Kidney epithelial cell (primary cell): ENCODE measurements at regions not wholly inside any gene's neighbourhood (a gene's known extent, or its start where the extent isn't known, plus 50 kb on each side); places are given as distances from the start of the nearest gene placed in this dataset.

Experiments used
- DNase-seq: peaks from one replicate; pipeline ENCODE4 v3.0.0-alpha.2; 2010; ENCODE audit warnings: low read depth
- H3K27me3 ChIP-seq: 2 replicates; pipeline ENCODE4 v1.6.0; 2011; ENCODE audit warnings: low read length; ENCODE audit not compliant: control insufficient read depth, insufficient read depth
- H3K36me3 ChIP-seq: 2 replicates; pipeline ENCODE4 v1.5.1; 2011; ENCODE audit warnings: low read length; ENCODE audit not compliant: control insufficient read depth, insufficient read depth
- H3K4me3 ChIP-seq: 2 replicates; pipeline ENCODE4 v1.5.1; 2011; ENCODE audit warnings: low read depth, mild to moderate bottlenecking, control low read depth, low read length
- CTCF ChIP-seq: IDR thresholded peaks from 2 replicates; pipeline ENCODE4 v1.5.1; 2011; ENCODE audit warnings: mild to moderate bottlenecking, moderate library complexity, low read length, control low read depth, inconsistent platforms; ENCODE audit not compliant: insufficient read depth, poor library complexity, severe bottlenecking

DNA sequence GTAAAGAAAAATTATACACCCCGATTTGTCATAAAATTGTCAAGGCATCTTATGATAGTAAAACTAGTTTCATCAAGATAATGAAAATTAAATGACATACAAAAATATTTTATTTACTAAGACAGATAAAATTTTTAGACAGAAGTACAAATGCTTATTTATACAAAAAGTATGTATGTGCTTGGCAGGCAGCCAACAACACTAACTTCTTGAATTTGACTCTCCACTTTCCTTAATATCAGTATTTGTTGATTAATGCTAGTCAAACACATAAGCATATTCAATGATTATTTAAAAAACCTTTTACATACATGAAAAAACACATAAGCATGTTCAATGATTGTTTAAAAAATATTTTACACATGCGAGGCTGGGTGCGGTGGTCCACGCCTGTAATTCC, 1079.9 kb upstream of the CDH6 start:
- Histone ChIP-seq H3K4me3 (no peak overlapping the region), H3K27me3 (no peaks in the 10 kb centered on the region), H3K36me3 (no peaks in the 10 kb centered on the region)
- TF ChIP-seq CTCF, result no peak
- DNase-seq, result no peak

DNA sequence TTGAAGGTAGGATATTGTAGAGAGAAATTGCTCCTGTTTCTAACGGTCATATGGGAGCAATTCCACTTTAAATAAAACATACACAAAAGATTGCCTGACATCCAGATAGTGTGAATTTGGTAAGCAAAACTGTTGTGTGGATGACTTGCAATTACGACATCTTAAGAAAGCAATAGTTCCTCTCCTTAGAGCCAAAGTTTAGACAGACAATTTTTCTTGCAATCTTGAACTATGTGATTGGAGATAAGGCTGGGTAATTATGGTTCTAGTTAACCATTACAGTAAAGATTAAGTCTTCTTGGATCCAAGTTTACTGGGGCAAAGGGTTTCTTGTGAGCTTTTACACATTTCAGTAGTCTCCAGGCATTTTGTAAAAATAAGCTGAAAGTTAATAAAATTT, 1080.6 kb upstream of the CDH6 start:
- no peak for TF ChIP-seq CTCF
- DNase-seq, result no peak
- H3K4me3 ChIP-seq, result no peak overlapping the region
- no peaks in the 10 kb centered on the region for H3K36me3 ChIP-seq
- H3K27me3 ChIP-seq, result no peaks in the 10 kb centered on the region

DNA sequence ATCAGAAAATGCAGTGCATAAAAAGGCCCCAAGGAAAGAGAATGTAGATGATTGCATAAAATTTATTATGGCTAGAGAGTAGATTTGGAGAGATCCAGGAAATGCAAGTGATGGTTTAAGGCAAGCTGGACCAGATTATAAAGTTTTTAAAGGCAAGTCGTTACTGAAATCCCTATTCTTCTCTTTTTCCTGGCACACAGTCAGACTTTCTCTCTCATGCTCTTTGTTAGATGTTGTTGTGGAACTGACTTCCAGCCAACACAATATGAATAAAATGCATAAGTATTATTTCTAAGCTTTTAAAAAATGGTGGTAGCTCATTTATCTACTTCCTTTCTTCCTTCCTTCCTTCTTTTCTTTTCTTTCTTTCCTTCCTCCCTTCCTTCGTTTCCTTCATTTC, 1085.4 kb upstream of the CDH6 start:
- H3K36me3 ChIP-seq, result no peaks in the 10 kb centered on the region
- H3K4me3 ChIP-seq, result no peak overlapping the region
- no peaks in the 10 kb centered on the region for H3K27me3 ChIP-seq
- DNase-seq, result no peak
- TF ChIP-seq CTCF, result no peak

GRCh38 chr5:30106596-30106995, 1086.9 kb upstream of the CDH6 start:
- no peak for TF ChIP-seq CTCF
- Histone ChIP-seq H3K4me3 (no peak overlapping the region), H3K36me3 (no peaks in the 10 kb centered on the region), H3K27me3 (no peaks in the 10 kb centered on the region)
- DNase-seq, result no peak

DNA sequence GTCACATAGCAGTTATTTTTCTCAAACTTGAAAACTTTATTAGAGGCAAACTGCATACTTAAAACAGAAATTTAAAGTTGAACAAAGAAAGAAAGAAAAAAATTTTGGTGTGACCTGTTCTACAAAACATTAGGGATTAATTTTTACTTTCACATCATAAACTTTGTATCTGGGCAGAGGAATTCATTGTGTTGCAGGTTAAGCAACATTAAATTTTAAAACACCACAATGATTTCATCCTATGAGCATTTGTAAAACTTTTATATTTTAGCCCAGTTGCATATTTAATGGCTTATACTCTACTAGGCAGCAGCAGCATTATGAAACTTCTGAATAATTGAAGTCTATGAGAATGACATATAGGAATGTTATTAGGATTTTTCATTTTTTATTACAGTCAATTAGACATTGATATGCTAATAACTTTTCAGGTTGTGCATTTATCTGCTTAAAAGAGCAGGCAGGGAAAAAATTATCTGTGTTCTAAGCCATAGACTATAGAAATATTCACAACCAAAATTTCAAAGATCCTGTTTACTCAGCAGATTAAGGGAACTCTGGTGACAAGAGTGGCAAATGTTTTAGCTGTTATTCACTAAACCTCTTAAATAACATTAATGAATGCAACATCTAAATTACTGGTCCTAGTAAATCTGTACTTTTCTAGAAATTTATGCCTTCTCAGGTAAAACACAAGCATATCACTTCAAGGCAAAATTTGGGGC, 1088.5 kb upstream of the CDH6 start:
- H3K36me3 ChIP-seq, result no peaks in the 10 kb centered on the region
- H3K27me3 ChIP-seq, result no peaks in the 10 kb centered on the region
- no peak overlapping the region for H3K4me3 ChIP-seq
- DNase-seq, result no peak
- TF ChIP-seq CTCF, result no peak
